ENCODE measurements at regions not wholly inside any gene's neighbourhood (a gene's known extent, or its start where the extent isn't known, plus 50 kb on each side); places are given as distances from the start of the nearest gene placed in this dataset.
"Not testable (repeated sequence)": the region's sequence is repeated elsewhere in the genome, so short reads cannot be mapped to it uniquely, and the experiment has no call there.

DNA sequence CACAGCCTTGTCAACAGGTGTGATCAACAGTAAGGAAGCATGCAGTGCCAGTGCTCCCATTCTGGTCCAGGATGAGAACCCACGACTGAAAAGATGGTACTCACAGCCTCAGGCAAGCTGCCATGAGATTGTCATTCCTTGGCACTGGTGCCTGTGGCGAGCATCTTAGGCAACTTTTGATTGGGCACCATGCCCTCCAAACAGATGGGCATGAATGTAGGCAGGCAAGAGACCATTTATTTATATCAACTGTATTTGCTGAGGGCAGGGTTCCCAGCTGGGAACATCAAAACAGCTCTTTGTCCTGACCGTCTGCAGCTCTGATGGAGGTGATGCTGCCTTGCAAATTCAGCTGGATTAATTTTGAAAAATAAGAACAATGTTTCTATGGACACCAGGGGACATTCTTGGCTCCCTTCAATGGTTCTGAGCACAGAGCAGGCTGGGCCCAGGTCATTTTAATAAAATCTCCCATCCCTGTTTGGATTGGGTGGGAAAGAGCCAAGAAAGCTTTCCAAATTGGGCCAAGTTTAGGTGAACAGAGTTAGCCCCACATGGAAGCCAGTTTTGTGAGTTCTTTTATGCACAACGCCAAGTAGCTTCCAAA lies 522.5 kb downstream of the RMST start:
- DNase-seq (ENCODE audit: low read depth in 2 of 2): no peak

DNA sequence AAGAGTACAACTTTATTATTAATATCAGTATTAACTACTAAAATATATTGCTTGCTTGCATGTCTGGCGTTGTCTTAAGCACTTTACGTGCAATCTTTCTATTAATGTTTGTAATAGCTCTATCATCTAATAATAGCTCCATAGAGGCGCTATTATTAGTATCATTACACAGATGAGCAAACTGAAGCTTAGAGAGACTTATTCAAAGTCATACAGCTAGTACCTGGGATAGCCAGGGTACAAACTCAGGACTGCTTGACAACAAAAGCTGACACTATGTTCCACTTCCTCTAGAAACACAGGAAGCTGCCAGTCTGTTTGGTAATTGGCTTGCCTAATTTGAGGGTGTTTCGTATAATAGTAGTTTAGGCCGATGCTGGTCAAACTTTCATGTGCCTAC lies 523.2 kb downstream of the RMST start:
- DNase-seq (ENCODE audit: low read depth in 2 of 2): no peak

DNA sequence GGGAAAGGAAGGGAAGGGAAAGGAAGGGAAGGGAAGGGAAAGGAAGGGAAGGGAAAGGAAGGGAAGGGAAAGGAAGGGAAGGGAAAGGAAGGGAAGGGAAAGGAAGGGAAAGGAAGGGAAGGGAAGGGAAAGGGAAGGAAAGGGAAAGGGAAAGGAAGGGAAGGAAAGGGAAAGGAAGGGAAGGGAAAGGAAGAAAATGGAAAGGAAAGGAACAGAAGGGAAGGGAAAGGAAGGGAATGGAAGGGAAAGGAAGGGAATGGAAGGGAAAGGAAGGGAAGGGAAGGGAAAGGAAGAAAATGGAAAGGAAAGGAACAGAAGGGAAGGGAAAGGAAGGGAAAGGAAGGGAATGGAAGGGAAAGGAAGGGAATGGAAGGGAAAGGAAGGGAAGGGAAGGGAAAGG lies 526.0 kb downstream of the RMST start:
- not testable (repeated sequence) for DNase-seq (ENCODE audit: low read depth in 2 of 2)

DNA sequence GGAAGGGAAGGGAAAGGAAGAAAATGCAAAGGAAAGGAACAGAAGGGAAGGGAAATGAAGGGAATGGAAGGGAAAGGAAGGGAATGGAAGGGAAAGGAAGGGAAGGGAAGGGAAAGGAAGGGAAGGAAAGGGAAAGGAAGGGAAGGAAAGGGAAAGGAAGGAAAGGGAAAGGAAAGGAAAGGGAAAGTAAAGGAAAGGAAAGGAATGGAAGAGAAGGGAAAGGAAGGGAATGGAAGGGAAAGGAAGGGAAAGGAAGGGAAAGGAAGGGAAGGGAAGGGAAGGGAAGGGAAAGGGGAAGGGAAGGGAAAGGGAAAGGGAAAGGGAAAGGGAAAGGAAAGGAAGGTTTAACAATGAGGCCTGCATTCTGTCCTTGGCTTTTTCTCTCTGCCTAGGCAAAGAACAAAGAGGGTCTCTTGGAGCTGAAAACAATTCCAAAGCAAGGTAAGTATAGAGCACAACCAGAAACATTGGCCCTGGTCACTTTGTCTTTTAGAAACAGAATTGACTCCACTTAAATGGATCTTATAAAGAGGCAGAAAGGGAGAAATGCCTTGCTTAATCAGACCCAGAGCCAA lies 525.9 kb upstream of the TMPO start:
- DNase-seq (ENCODE audit: low read depth in 2 of 2): no peak

DNA sequence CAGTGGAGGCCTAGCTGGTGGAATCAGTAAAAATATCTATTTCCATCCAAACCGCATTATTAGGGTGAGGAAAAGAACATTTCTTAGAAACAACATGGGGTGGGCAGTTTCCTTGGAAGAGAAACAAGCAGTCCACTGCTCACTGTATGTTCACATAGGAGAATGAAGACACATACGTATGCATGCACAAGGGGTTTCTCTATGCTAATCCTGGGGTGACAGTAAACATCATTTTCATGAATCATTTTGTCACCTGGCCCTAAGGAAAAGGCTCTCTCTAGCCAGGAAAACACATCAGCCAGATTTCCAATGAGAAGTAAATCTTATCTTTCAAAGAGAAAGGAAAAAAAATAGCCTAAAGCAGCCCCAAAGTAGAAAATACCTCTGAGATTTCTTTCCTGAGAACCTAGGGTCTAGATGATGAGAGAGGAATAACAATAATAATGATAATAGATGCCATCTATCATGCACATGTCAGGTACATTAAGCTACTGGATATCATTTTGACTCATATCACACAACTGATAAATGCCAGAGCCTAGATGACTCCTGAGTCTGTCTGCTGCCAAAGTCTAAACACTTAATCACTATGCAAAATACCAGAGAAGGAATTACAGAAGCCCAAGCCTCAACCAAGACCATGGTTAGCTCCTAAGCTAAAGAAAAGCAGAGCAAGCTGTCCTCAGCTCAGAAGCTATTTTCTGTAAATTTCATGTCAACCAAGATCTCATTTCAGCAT lies 520.5 kb upstream of the TMPO start:
- no peak for DNase-seq (ENCODE audit: low read depth in 2 of 2)

DNA sequence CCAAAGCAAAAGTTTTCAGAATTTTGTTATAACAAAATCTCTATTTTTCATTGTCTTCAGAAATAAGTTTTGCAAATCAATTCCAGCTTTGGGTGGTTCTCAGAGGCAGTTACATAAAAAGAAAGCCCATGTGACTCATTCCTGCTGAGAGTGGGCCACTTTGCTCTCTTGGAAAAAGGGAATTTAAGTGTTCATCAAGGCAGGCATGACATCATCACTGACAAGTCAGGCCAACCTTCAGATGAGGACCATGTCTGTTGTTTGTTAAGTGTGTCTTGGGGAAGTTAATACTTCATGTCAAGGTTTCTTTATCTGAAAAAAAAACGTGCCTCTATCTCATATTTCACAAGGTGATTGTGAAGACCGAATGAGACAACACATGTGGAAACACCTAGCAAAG lies 519.8 kb upstream of the TMPO start:
- no peak for DNase-seq (ENCODE audit: low read depth in 2 of 2)

DNA sequence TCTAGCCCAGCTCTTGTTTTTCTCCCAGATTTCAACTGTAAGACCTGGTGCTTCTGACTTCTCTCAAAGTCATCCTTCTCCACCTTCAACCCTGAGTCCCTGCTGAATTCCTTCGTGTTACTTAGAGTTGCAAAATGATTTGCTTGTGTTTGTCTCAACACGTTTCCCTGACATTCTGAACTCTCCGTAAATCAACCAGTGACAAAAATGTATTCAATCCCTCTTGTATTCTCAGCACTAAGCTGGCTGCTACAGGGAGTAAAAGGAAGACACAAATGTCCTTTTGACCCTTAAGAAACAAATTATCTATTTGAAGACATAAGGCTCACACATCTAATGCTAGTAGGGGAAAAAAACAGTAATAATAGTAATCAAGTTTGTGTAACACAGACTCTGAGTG lies 514.0 kb upstream of the TMPO start:
- DNase-seq (ENCODE audit: low read depth in 2 of 2): no peak

DNA sequence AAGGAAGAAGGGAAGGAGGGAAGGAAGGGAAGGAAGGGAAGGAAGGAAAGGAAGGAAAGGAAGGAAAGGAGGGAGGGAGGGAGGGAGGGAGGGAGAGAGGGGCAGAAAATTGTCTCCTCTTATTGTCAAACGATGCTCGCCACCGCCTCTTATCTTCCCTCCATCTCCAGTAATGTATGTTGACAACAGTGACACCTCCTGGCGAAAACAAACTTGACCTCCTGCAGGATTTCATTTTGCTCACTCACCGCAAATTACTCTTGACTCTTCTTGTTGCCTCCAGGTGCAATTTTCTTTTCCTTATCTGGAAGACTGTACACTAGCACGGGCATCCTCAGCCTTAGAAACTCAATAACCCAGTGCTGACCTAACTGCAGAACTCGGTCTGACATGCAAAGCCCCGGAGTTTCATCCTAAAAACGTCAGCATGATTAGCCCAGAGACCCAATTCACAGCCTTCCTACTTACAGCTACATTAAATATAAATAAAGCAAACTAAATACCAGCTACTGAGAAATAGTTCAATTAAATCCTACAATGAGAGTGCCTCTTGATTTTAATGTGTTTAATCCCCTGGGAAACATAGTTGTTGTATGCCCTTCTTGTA lies 512.4 kb upstream of the TMPO start:
- DNase-seq (ENCODE audit: low read depth in 2 of 2): peak; percentile 12 to 14

DNA sequence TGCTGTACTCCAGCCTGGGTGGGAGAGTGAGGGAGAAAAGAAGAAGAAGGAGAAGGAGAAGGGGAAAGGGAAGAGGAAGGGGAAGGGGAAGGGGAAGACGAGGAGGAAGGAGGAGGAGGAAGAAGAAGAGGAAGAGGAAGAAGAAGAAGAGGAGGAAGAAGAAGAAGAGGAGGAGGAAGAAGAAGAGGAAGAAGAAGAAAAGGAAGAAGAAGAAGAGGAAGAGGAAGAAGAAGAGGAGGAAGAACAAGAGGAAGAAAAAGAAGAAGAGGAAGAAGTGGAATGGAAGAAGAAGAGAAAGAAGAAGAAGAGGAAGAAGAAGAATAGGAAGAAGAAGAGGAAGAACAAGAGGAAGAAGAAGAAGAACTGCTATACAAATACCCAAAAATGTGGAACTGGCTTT lies 507.4 kb upstream of the TMPO start:
- DNase-seq (ENCODE audit: low read depth in 2 of 2): no peak

DNA sequence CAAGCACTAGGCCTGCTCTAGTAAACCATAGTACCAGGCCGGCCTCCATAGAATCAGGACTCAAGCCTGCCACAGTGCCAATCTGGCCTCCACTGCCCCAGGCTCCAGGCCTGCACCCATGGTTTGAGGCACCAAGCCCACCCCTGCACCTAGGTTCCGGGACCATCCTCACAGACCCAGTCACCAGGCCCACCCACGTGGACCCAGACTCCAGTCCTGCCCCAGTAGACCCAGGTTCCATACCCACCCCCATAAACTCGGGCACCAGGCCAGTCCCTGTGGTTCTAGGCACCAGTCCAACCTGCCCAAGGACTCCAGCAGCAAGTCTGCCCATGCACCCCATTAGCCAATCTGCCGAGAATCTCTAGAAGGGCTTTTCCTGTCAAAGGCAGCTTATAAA lies 501.8 kb upstream of the TMPO start:
- no peak for DNase-seq (ENCODE audit: low read depth in 2 of 2)

DNA sequence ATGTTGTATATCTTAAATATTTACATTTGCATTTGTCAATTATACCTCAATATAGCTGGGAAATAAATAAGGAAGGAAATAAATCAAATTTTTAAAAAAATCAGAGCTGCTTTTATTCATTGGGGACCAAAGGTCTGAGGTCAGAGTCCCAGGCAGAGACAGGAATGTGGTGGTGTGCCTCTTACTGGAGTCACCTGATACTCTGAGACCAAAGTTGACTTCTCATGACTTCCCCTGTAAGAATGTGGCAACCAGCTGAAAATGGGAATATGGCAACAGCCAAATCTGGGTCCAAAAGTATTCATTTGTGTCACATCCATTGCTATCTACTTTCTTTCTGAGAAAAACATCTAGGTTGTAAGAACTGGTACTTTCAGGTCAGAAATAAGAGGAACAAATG lies 496.6 kb upstream of the TMPO start:
- DNase-seq (ENCODE audit: low read depth in 2 of 2): no peak

DNA sequence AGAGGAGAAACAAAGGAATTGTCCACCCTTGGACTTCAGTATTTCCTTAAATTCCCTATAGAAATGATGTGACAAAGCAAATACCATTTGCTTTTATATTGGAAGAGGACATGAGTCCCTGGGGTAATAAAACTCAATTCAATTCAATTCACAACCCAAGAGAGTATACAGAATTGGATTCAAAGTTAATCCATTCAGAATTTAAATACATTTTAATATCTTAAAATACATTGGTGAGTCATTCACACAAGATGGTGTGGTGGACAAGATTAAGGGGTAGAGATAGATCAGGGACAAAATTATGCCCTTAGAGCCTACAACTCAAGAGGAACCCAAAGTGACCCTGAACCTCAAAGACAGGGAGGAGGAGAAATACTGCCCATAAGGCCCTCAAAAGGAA lies 495.0 kb upstream of the TMPO start:
- DNase-seq (ENCODE audit: low read depth in 2 of 2): no peak

DNA sequence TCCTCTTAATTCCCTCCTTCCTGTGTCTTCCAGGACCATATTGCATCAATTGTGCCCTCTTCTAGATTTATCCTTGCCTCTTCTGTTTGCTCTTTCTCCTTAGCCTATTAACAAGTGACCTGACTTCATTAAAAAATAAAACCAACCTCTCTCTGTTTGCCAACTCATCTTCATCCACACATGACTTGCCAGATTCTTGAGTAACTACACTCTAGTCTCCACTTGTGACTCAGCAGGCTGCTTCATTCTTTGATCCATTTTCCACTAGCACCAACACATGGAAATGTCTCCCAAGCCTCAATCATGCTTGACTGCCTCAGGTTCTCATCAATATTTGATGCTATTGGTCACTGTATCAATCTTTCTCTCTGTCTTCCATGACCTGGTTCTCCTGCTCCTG lies 492.4 kb upstream of the TMPO start:
- DNase-seq (ENCODE audit: low read depth in 2 of 2): no peak

DNA sequence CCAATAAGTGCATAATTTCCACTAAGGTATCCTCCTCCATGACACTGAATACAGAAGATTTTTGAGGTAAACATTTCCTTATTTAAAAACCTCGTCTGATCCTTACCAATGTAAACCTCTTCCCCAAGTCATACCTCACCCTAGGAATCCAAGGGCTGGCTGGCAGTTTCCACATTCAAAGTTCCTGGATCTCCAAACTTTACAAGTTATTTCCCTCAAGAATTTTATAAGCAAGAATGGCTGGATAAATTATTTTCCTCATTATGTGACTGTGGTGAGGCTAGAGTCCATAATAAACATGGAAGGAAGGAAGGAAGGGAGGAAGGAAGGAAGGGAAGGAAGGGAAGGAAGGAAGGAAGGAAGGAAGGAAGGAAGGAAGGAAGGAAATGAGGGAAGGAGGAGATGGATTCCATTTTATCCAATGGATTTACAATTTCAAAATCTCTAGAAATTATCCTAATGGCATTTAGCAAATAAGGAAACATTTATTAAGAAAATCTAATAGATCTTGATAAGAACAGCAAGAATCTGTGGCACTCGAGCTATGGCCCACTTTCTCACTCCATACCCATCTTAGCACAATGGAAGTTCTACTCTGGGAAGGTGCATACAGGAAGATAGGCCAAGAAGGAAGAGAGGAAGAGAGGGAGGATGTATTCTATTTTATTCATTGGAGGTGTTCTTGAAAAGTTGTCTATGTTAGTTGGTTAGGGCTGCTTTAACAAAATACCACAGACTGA lies 477.8 kb upstream of the TMPO start:
- no peak for DNase-seq (ENCODE audit: low read depth in 2 of 2)

DNA sequence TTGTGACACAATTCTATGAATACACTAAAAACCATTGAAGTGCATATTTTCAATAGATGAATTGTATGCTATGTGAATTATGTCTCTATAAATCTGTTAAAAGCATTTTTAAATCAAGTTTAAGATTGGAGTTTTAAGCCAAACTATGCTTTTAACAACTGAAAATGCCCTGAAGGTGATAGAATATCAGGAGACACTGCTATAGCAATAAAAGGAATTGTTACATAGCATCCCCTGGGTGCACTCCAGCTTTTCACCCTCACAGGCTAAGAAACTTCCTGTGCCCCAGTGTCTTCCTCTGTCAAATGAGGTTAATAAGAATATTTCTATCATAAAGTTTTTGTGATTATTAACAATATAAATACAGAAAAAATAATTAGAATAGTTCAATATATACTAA lies 472.7 kb upstream of the TMPO start:
- DNase-seq (ENCODE audit: low read depth in 2 of 2): no peak

DNA sequence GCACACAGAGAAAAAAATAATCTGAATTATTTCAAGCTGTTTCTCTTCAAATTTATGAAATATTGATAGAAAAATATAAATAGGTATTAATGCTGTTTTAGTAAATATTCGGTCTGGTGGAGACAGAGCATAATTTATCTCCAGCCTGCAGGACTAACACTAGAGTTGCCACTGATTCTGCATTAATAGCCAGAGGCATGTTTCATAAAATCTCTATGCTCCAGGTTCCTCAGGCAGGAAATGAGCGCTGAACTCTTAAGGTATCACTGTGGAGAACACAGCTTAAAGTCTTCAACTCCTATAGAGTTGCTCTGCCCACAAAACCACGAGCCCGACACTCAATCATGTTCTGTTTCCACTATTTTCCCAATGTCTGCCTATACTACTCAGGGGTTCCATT lies 470.0 kb upstream of the TMPO start:
- no peak for DNase-seq (ENCODE audit: low read depth in 2 of 2)

DNA sequence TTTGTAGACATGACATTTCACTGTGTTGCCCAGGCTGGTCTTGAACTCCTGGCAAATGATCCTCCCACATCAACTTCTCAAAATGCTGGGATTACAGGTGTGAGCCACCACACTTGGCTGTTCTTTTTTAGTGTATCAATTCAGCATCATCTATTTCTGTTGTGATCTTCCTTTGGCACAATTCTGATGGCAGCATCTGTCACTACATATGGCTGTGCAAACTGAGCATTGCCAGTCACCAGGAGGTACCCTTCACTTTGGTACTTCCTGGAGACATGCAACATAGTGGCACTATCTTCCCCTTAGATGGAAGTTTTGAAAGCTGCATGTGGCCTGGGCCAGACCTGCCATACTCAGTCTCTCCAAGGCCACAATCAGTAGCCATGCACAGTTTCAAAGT lies 467.1 kb upstream of the TMPO start:
- no peak for DNase-seq (ENCODE audit: low read depth in 2 of 2)

DNA sequence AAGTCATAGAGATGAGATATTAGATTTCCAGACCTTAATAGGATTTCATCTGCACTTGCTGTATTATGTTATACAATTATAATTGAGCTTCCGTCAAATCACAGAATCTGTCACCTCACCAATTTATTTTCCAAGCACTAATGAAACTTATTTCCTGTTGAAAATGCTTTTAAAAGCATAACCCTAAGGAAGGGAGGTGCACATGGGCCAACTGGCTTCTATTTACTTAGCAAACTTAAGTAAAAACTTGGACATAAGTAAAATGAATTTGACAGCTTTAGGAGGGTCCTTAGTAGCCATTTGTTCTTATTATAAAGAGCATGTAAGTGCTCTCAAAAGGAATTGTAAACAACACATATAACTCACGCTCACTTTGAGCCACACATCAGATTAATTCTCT lies 462.2 kb upstream of the TMPO start:
- no peak for DNase-seq (ENCODE audit: low read depth in 2 of 2)

DNA sequence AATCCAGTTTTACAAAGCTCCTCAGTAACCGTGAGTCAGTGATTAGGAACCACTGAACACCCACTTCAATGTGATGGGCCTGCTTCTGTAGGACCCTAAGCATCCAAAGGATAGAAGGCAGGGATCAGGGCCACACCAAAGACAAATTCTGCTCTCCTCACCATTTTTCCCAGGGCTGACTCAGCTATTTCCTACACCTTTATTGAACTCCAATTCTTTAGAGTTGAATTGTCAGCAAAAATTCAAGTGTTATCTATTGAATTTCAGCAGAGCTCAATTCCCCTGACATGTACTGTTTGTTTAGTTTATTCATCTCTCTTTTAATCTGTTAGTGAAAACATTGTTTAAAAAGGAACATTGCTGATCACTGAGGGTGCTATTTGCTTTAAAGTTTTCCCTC lies 457.7 kb upstream of the TMPO start:
- no peak for DNase-seq (ENCODE audit: low read depth in 2 of 2)

DNA sequence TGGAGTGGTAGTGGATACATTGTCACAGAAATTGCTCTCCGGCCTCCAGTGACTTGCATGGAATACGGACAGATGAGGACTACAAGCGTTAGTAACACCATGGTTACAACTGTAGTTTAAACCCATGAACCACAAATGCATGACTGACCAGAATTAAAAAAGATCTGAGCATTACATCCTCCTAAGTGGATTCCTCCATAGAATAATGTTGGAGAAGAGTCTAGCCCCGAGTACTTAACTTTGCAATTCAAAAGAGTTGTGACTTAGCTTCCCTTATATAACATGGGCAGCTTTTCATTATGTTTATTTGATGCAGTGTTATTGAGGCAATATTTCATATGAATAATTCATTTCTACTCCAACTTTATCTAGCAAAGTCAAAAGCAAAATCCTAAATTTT lies 457.2 kb upstream of the TMPO start:
- no peak for DNase-seq (ENCODE audit: low read depth in 2 of 2)

DNA sequence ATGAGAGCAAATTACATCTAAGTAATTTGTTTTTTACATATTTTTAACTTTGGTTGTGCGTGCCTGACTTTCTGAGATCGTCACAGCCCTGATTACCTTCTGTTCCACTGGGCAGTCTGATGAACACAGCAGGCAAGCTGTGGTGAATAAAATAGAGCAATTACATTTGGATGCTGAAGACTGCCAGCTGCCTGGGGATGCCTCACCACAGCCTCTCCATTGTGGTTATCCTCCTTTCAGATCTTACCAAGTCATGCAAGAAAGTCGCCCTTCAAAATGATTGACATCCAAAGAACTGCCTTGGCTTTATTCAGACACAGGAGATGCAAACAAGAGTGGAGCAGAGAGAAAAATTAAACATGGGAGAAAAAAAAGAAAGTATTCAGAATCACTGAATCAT lies 456.6 kb upstream of the TMPO start:
- no peak for DNase-seq (ENCODE audit: low read depth in 2 of 2)

DNA sequence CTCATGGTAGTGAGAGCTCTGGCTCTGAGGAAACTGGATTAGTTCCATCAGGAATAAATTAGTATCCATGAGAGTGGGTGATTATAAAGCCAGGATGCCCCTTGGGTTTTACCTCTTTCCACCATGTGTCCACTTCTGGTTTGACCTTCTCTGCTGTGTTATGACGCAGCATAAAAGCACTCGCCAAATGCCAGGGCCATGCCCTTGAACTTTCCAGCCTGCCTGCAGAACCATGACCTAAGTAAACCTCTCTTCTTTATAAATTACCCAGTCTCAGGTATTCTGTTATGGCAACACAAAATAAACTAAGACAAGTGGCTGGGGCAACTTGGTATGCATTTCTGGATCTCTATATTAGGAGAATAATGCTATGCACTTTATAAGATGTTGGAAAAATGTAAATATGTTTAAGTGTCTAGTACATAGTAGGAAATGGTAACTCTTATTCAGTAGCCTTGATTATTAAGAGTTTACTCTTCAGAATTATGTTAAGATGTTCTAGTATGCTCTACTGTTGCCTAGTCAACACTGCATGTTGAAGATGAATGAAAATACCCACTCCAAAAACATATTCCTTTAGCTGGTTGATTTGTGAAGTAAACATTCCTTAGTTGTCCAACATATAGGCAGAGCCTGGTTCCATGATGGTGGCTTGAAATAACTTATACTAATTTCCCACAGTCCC lies 455.6 kb upstream of the TMPO start:
- DNase-seq (ENCODE audit: low read depth in 2 of 2): no peak

Measured in stimulated activated CD4-positive, alpha-beta T cell treated with anti-CD3 and anti-CD28 coated beads, Interleukin-4, amount 100 ng/mL, for 48 hours (primary cell).